ES-I3 (cell line): ENCODE measurements at regions not wholly inside any gene's neighbourhood (a gene's known extent, or its start where the extent isn't known, plus 50 kb on each side); places are given as distances from the start of the nearest gene placed in this dataset.

Experiments used
- H3K36me3 ChIP-seq: 2 replicates; pipeline ENCODE4 v1.6.1; 2013; ENCODE audit warnings: mild to moderate bottlenecking, low read length, control low read depth, moderate library complexity; ENCODE audit not compliant: insufficient read depth
- H3K4me1 ChIP-seq: 2 replicates; pipeline ENCODE4 v1.6.1; 2013; ENCODE audit warnings: mild to moderate bottlenecking, control low read depth, low read length; ENCODE audit not compliant: insufficient read depth
- H3K9ac ChIP-seq: 2 replicates; pipeline ENCODE4 v1.6.1; 2013; ENCODE audit warnings: low read depth, mild to moderate bottlenecking, low read length, moderate library complexity
- H3K9me3 ChIP-seq: 2 replicates; pipeline ENCODE4 v1.6.1; 2013; ENCODE audit warnings: mild to moderate bottlenecking, low read length, moderate library complexity; ENCODE audit not compliant: control insufficient read depth, insufficient read depth

- H3K9ac ChIP-seq: no peak overlapping the region
- no peaks in the 10 kb centered on the region for H3K36me3 ChIP-seq
- H3K9me3 ChIP-seq: no peaks in the 10 kb centered on the region; the same call in 1 of the 2 replicates
- no peaks in the 10 kb centered on the region for H3K4me1 ChIP-seq
These were observed 66.0 kb downstream of the GPR6 start for GRCh38 chr6:110044096-110044495.

- no peaks in the 10 kb centered on the region; the same call in 1 of the 2 replicates for H3K9me3 ChIP-seq
- H3K36me3 ChIP-seq: no peaks in the 10 kb centered on the region
- H3K4me1 ChIP-seq: no peaks in the 10 kb centered on the region
- no peak overlapping the region for H3K9ac ChIP-seq
These were observed 66.5 kb downstream of the GPR6 start for GRCh38 chr6:110044622-110045021.

GRCh38 chr6:110048221-110048875 is 70.2 kb downstream of the GPR6 start:
- Histone ChIP-seq H3K9me3 (no peaks in the 10 kb centered on the region; the same call in 1 of the 2 replicates), H3K9ac (no peak overlapping the region), H3K4me1 (no peaks in the 10 kb centered on the region), H3K36me3 (no peaks in the 10 kb centered on the region)

- H3K9me3 ChIP-seq: no peaks in the 10 kb centered on the region; the same call in 1 of the 2 replicates
- no peak overlapping the region for H3K9ac ChIP-seq
- no peaks in the 10 kb centered on the region for H3K4me1 ChIP-seq
- H3K36me3 ChIP-seq: no peaks in the 10 kb centered on the region
These were observed 71.8 kb downstream of the GPR6 start for GRCh38 chr6:110049696-110050439.
